CD4-positive, CD25-positive, alpha-beta regulatory T cell (primary cell): ENCODE measurements at regions not wholly inside any gene's neighbourhood (a gene's known extent, or its start where the extent isn't known, plus 50 kb on each side); places are given as distances from the start of the nearest gene placed in this dataset.

ENCODE experiments used
- ATAC-seq, 2 donors: fragments of 150-1000 bp; cut with Tn5 transposase; one replicate each; pipeline ENCODE4 v1.10.0; 2021; ENCODE audit warnings: low read depth in 2 of 2, moderate number of reproducible peaks in 2 of 2, moderate library complexity in 1 of 2
- DNase-seq, 3 donors: peaks; one replicate each; pipeline versions ENCODE4 v3.0.0 to v3.0.0-alpha.2; 2012 to 2022; ENCODE audit warnings: mixed read lengths in 1 of 3
- H3K27ac ChIP-seq: one replicate; pipeline ENCODE4 v1.7.0; 2013; ENCODE audit warnings: mild to moderate bottlenecking, low read length; ENCODE audit not compliant: insufficient read depth, poor library complexity, severe bottlenecking
- H3K27me3 ChIP-seq: one replicate; pipeline ENCODE4 v1.7.0; 2013; ENCODE audit warnings: low read length; ENCODE audit not compliant: control insufficient read depth, insufficient read depth
- H3K36me3 ChIP-seq: one replicate; pipeline ENCODE4 v1.7.0; 2013; ENCODE audit warnings: mild to moderate bottlenecking, low read length, moderate library complexity; ENCODE audit not compliant: control insufficient read depth, insufficient read depth
- H3K4me1 ChIP-seq: 2 replicates; pipeline ENCODE4 v1.7.0; 2013; ENCODE audit warnings: mild to moderate bottlenecking, low read length; ENCODE audit not compliant: insufficient read depth, control insufficient read depth, poor library complexity, severe bottlenecking
- H3K4me3 ChIP-seq: one replicate; pipeline ENCODE4 v1.7.0; 2013; ENCODE audit warnings: low read depth, mild to moderate bottlenecking, low read length, moderate library complexity
- H3K9me3 ChIP-seq, 2 experiments: 1 replicate in 1 of 2; 2 replicates in 1 of 2; pipeline ENCODE4 v1.7.0; 2013; ENCODE audit warnings: low read length in 2 of 2, mild to moderate bottlenecking in 1 of 2, moderate library complexity in 1 of 2; ENCODE audit not compliant: control insufficient read depth in 2 of 2
- H3K27ac Mint-ChIP-seq, 3 donors: one replicate each; pipeline ENCODE4 v1.8.0; 2020 to 2022; ENCODE audit warnings: mild to moderate bottlenecking in 3 of 3, mixed read lengths in 3 of 3, moderate library complexity in 2 of 3
- H3K27me3 Mint-ChIP-seq: one replicate; pipeline ENCODE4 v1.8.0; 2022; ENCODE audit warnings: mild to moderate bottlenecking, mixed read lengths
- H3K36me3 Mint-ChIP-seq: one replicate; pipeline ENCODE4 v1.8.0; 2020; ENCODE audit warnings: mixed read lengths
- H3K4me1 Mint-ChIP-seq, 4 donors: one replicate each; pipeline ENCODE4 v1.8.0; 2020 to 2022; ENCODE audit warnings: mixed read lengths in 4 of 4, mild to moderate bottlenecking in 1 of 4
- H3K4me3 Mint-ChIP-seq, 4 donors: one replicate each; pipeline ENCODE4 v1.8.0; 2020 to 2022; ENCODE audit warnings: mild to moderate bottlenecking in 4 of 4, mixed read lengths in 4 of 4, moderate library complexity in 3 of 4
- H3K9me3 Mint-ChIP-seq, 7 donors: one replicate each; pipeline ENCODE4 v1.8.0; 2020 to 2022; ENCODE audit warnings: mixed read lengths in 7 of 7, mild to moderate bottlenecking in 3 of 7, moderate library complexity in 2 of 7

- ATAC-seq: no peak
- Histone ChIP-seq H3K4me3 (no peak overlapping the region), H3K9me3 (no peaks in the 10 kb centered on the region), H3K36me3 (no peaks in the 10 kb centered on the region), H3K27ac (no peak overlapping the region), H3K27me3 (peaks cover 3% of the 10 kb centered on the region), H3K4me1 (no peaks in the 10 kb centered on the region)
- Mint-ChIP-seq H3K4me3 (no peak overlapping the region), H3K36me3 (no peaks in the 10 kb centered on the region), H3K27me3 (peaks cover 9% of the 10 kb centered on the region), H3K4me1 (no peaks in the 10 kb centered on the region), H3K9me3 (peaks cover 0 to 4% (median 0%) of the 10 kb centered on the region in 7 donors), H3K27ac (no peak overlapping the region)
- no peak for DNase-seq
Observed at GRCh38 chr1:170470121-170470520, 61.8 kb upstream of the GORAB start.

DNA sequence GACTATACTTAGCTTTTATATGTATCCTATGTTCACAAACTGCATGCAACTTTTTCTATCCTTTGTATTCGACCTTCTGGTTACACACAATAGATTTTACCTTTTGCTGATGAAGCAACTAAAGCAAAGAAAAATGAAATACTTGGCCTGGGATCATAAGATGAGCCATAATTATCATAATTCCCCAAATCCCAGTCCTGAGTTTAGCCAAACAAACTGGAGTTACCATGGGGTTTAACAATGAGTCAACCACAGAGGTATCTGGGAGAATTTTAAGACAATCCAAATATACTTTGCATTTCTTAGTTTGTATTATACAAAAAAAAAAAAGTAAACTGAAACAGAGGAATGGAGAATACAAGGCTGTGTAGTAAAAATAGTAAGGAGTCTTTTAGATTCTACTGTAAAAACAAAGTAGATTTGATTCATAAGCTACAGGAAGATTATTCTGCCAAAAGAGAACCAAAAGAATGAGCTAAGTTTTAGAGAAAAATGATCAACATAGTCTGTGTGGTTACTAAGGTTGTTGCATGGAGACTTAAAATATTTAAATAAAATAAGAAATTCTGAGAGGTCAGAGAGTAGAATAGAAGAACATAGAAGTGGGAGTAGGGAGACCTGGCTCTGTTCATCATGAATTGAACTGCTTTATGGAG, 60.4 kb upstream of the GORAB start:
- Histone ChIP-seq H3K27me3 (peaks cover 3% of the 10 kb centered on the region), H3K9me3 (no peaks in the 10 kb centered on the region), H3K36me3 (no peaks in the 10 kb centered on the region), H3K4me3 (no peak overlapping the region), H3K27ac (no peak overlapping the region), H3K4me1 (no peaks in the 10 kb centered on the region)
- Mint-ChIP-seq H3K4me3 (no peak overlapping the region), H3K36me3 (no peaks in the 10 kb centered on the region), H3K9me3 (peaks cover 0 to 2% (median 0%) of the 10 kb centered on the region in 7 donors), H3K27ac (no peak overlapping the region), H3K27me3 (peaks cover 9% of the 10 kb centered on the region), H3K4me1 (no peaks in the 10 kb centered on the region)
- no peak for DNase-seq
- ATAC-seq: no peak

- Mint-ChIP-seq H3K4me1 (no peaks in the 10 kb centered on the region), H3K27me3 (peaks cover 5% of the 10 kb centered on the region), H3K4me3 (no peak overlapping the region), H3K9me3 (peaks cover 0 to 4% (median 0%) of the 10 kb centered on the region in 7 donors), H3K27ac (no peak overlapping the region), H3K36me3 (no peaks in the 10 kb centered on the region)
- Histone ChIP-seq H3K27ac (no peak overlapping the region), H3K4me3 (no peak overlapping the region), H3K4me1 (no peaks in the 10 kb centered on the region), H3K9me3 (no peaks in the 10 kb centered on the region), H3K36me3 (no peaks in the 10 kb centered on the region), H3K27me3 (no peaks in the 10 kb centered on the region)
- ATAC-seq (no peak), DNase-seq (no peak)
Observed at GRCh38 chr1:170481000-170481399, 51.0 kb upstream of the GORAB start.
